LNCAP (cell line): ENCODE measurements at regions not wholly inside any gene's neighbourhood (a gene's known extent, or its start where the extent isn't known, plus 50 kb on each side); places are given as distances from the start of the nearest gene placed in this dataset.

Source experiments
- CTCF ChIP-seq: fragments of 450-650 bp; IDR thresholded peaks from 2 replicates; pipeline ENCODE4 v1.5.1; 2017; ENCODE audit warnings: mild to moderate bottlenecking

GRCh38 chr4:96670381-96670780 is 830.5 kb downstream of the PDHA2 start:
- TF ChIP-seq CTCF = no peak

- TF ChIP-seq CTCF = no peak
Measured at GRCh38 chr4:96675416-96675815, 835.5 kb downstream of the PDHA2 start.

GRCh38 chr4:96675896-96676295 is 836.0 kb downstream of the PDHA2 start:
- no peak for TF ChIP-seq CTCF

- TF ChIP-seq CTCF = no peak
Measured at GRCh38 chr4:96676754-96677435, 837.0 kb downstream of the PDHA2 start.

- no peak for TF ChIP-seq CTCF
Measured at GRCh38 chr4:96677499-96677898, 837.6 kb downstream of the PDHA2 start.

- TF ChIP-seq CTCF = no peak
Measured at GRCh38 chr4:96681218-96681617, 841.3 kb downstream of the PDHA2 start.

- no peak for TF ChIP-seq CTCF
Measured at GRCh38 chr4:96685691-96686090, 845.8 kb downstream of the PDHA2 start.

GRCh38 chr4:96691521-96691920 is 851.6 kb downstream of the PDHA2 start:
- TF ChIP-seq CTCF = no peak
